GM10248 (cell line): ENCODE measurements at regions not wholly inside any gene's neighbourhood (a gene's known extent, or its start where the extent isn't known, plus 50 kb on each side); places are given as distances from the start of the nearest gene placed in this dataset.

ENCODE experiments used
- CTCF ChIA-PET: fragments of 300-600 bp; sonication (Branson Sonifier 250); formaldehyde crosslinking; extraction: SDS; loops from one replicate; lab custom pipeline; 2021; ENCODE audit warnings: antibody characterized with exemption; lab: Yijun Ruan, JAX
- POLR2A ChIA-PET: fragments of 350-650 bp; sonication (Branson Sonifier 250); formaldehyde crosslinking; extraction: SDS; loops from one replicate; lab custom pipeline; 2020; ENCODE audit warnings: antibody characterized with exemption; lab: Yijun Ruan, JAX
- DNase-seq: peaks from one replicate; pipeline ENCODE4 v3.0.0; 2012; ENCODE audit errors: extremely low spot score
- CTCF ChIP-seq: IDR thresholded peaks from 2 replicates; pipeline ENCODE4 v1.5.1; 2012; ENCODE audit warnings: mild to moderate bottlenecking, low read depth; ENCODE audit errors: extremely low read depth, missing control alignments, control extremely low read depth

GRCh38 chr7:117995850-117996650 is 122.8 kb upstream of the CTTNBP2 start:
- CTCF ChIA-PET, result interaction anchor here (2.1 kb wide), 1 partner anchor 15 kb away, joined by 6 read pairs; no protein-coding TSS in a partner anchor
- DNase-seq, result no peak
- POLR2A ChIA-PET, result no interaction called here
- TF ChIP-seq CTCF, result no peak

- no peak for TF ChIP-seq CTCF
- CTCF ChIA-PET, result interaction anchor here (1.0 to 2.1 kb wide), 2 partner anchors 9 to 13 kb away, joined by 3 to 6 read pairs; no protein-coding TSS in a partner anchor
- POLR2A ChIA-PET, result no interaction called here
- DNase-seq, result no peak
These were observed 124.9 kb upstream of the CTTNBP2 start for GRCh38 chr7:117997862-117998825.

- no peak for TF ChIP-seq CTCF
- POLR2A ChIA-PET, result no interaction called here
- CTCF ChIA-PET, result interaction anchor here (1.3 to 1.7 kb wide), 4 partner anchors 8 to 13 kb away, joined by 3 to 6 read pairs (median 4); no protein-coding TSS in a partner anchor
- DNase-seq, result no peak
These were observed 127.4 kb upstream of the CTTNBP2 start for GRCh38 chr7:118000480-118001202.

- ChIA-PET POLR2A (no interaction called here), CTCF (interaction anchor here (1.1 to 1.3 kb wide), 2 partner anchors 10 to 31 kb away, joined by 3 to 6 read pairs; no protein-coding TSS in a partner anchor)
- no peak for TF ChIP-seq CTCF
- DNase-seq, result no peak
These were observed 130.2 kb upstream of the CTTNBP2 start for GRCh38 chr7:118003476-118003875.

- ChIA-PET CTCF (interaction anchor here (0.7 kb wide), 1 partner anchor 9 kb away, joined by 3 read pairs; no protein-coding TSS in a partner anchor), POLR2A (no interaction called here)
- no peak for DNase-seq
- no peak for TF ChIP-seq CTCF
These were observed 131.8 kb upstream of the CTTNBP2 start for GRCh38 chr7:118005026-118005425.

GRCh38 chr7:118006979-118007378 is 133.7 kb upstream of the CTTNBP2 start:
- DNase-seq, result no peak
- POLR2A ChIA-PET, result no interaction called here
- CTCF ChIA-PET, result interaction anchor here (0.9 kb wide), 1 partner anchor 9 kb away, joined by 3 read pairs; no protein-coding TSS in a partner anchor
- TF ChIP-seq CTCF, result no peak
